Activated CD4-positive, alpha-beta T cell treated with anti-CD3 and anti-CD28 coated beads, Interleukin-2, amount 10 ng/mL, durations not matched to agents 24 days and 14 days (primary cell): ENCODE measurements at regions not wholly inside any gene's neighbourhood (a gene's known extent, or its start where the extent isn't known, plus 50 kb on each side); places are given as distances from the start of the nearest gene placed in this dataset.
A peak's percentile ranks its signal among the peaks of the same experiment; 100 is the strongest.

Experiments used
- DNase-seq: peaks from one replicate; pipeline ENCODE4 v3.0.0; 2022
- H3K27ac Mint-ChIP-seq: one replicate; pipeline ENCODE4 v1.8.0; 2022; ENCODE audit warnings: mild to moderate bottlenecking, mixed read lengths
- H3K27me3 Mint-ChIP-seq: one replicate; pipeline ENCODE4 v1.8.0; 2022; ENCODE audit warnings: mixed read lengths
- H3K36me3 Mint-ChIP-seq: one replicate; pipeline ENCODE4 v1.8.0; 2022; ENCODE audit warnings: low read depth, mild to moderate bottlenecking, mixed read lengths
- H3K4me1 Mint-ChIP-seq: one replicate; pipeline ENCODE4 v1.8.0; 2021; ENCODE audit warnings: mixed read lengths
- H3K4me3 Mint-ChIP-seq: one replicate; pipeline ENCODE4 v1.8.0; 2022; ENCODE audit warnings: mild to moderate bottlenecking, moderate library complexity, mixed read lengths
- H3K9me3 Mint-ChIP-seq: one replicate; pipeline ENCODE4 v1.8.0; 2021; ENCODE audit warnings: mixed read lengths
- intact Hi-C: fragments of 100-400 bp; cut with micrococcal nuclease; formaldehyde crosslinking; loops from one replicate; pipeline ENCODE4 v1.15.1; 2023

GRCh38 chr20:24096864-24097450 is 108.4 kb upstream of the GGTLC1 start:
- H3K27me3 Mint-ChIP-seq, result peaks cover 6% of the 10 kb centered on the region
- H3K4me1 Mint-ChIP-seq, result peaks cover 11% of the 10 kb centered on the region
- no peak for DNase-seq
- H3K4me3 Mint-ChIP-seq, result no peak overlapping the region
- H3K9me3 Mint-ChIP-seq, result no peaks in the 10 kb centered on the region
- no peak overlapping the region for H3K27ac Mint-ChIP-seq
- no peaks in the 10 kb centered on the region for H3K36me3 Mint-ChIP-seq
- intact Hi-C loops, result no loop called here

- Mint-ChIP-seq H3K36me3 (no peaks in the 10 kb centered on the region), H3K9me3 (no peaks in the 10 kb centered on the region), H3K4me1 (peaks cover 10% of the 10 kb centered on the region), H3K27me3 (peaks cover 6% of the 10 kb centered on the region), H3K4me3 (no peak overlapping the region), H3K27ac (no peak overlapping the region)
- intact Hi-C loops, result no loop called here
- no peak for DNase-seq
These were observed 107.7 kb upstream of the GGTLC1 start for GRCh38 chr20:24096264-24096663.

DNA sequence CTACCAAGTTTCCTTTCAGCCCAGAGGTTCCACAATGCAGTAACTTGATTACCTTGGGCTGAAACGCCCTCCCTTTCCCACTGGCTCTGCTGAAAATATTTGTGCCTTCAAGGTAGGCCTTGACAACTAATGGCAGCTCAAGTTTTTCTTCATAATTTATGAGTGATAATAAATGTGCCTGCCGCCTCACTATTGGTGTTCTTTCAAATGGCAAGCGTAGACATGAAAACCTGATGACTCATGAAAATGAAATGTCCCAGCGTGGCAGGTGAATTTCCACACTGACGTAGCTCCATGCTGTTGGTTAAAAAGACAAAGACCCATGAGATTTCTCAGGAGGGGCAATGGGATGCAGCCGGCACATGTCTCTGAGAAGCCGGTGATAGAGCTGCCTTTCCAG is 107.2 kb upstream of the GGTLC1 start:
- Mint-ChIP-seq H3K9me3 (no peaks in the 10 kb centered on the region), H3K27ac (no peak overlapping the region), H3K27me3 (peaks cover 6% of the 10 kb centered on the region), H3K4me1 (peaks cover 9% of the 10 kb centered on the region), H3K36me3 (no peaks in the 10 kb centered on the region), H3K4me3 (no peak overlapping the region)
- no peak for DNase-seq
- intact Hi-C loops, result no loop called here

DNA sequence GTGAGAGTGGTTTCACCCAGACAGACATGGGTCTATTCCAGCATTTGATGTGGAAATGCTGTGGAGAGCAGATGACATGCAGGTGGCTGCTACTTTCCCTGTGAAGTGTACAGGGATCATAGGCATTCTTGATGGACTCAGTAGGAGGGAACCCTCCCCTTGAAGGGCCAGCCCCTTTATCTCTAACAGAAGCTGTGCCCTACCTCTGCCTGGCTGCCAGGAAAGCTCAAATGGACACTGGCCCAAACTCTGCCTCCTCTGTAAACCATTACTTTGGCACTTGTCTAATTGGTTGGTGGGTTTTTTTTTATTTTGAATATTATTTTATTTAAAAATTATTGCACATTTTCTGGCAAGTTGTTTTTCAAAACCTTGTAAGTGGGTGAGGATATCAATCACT is 106.7 kb upstream of the GGTLC1 start:
- H3K4me3 Mint-ChIP-seq, result no peak overlapping the region

DNA sequence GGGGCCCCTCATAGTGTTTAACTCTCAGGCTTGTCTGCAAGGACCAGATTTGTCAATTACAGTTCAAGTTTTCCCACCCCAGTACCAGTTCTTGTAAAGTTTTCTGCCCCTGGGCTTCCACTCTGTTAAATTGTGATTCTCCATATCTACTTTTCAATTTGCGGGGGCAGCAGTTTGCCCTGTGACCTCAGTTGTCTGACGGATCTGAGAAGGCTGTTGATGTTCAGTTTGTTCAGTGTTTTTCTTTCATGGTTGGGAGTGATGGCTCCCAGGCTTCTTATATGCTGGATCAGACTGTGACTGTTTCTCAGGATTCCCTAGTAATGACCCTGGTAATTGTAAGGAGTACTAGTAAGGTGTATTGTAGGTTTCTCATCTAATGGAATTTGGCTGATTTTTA is 101.0 kb upstream of the GGTLC1 start:
- peaks cover 5% of the 10 kb centered on the region for H3K27me3 Mint-ChIP-seq
- no peak overlapping the region for H3K27ac Mint-ChIP-seq
- no peak overlapping the region for H3K4me3 Mint-ChIP-seq
- DNase-seq, result no peak
- no peaks in the 10 kb centered on the region for H3K4me1 Mint-ChIP-seq
- no peaks in the 10 kb centered on the region for H3K36me3 Mint-ChIP-seq
- intact Hi-C loops, result no loop called here
- no peaks in the 10 kb centered on the region for H3K9me3 Mint-ChIP-seq

More for the DNA sequence above, 106.7 kb upstream of the GGTLC1 start:
- Mint-ChIP-seq H3K9me3 (no peaks in the 10 kb centered on the region), H3K36me3 (no peaks in the 10 kb centered on the region), H3K27ac (no peak overlapping the region), H3K27me3 (peaks cover 6% of the 10 kb centered on the region), H3K4me1 (peaks cover 6% of the 10 kb centered on the region)
- intact Hi-C loops, result no loop called here
- DNase-seq, result no peak

DNA sequence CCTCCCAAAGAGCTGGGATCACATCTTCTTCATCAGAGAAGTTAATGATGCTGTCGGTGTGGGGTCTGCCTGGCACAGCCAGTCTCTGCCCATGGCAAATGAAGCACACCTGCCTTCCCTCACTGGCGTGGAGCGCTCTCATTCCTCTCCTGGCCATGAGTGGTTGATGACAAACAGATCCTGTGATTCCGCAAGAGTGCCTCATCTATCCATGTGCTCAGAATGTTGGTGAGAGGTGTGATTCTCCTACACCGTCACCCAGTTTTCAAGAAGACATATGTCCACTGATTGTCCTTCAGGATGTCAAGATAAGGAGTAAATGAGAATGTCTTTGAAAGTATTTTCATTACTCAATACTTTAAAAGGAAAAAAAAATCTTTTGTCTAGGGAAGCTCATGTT is 97.5 kb upstream of the GGTLC1 start:
- Mint-ChIP-seq H3K36me3 (no peaks in the 10 kb centered on the region), H3K27me3 (peaks cover 5% of the 10 kb centered on the region), H3K4me1 (no peaks in the 10 kb centered on the region), H3K27ac (no peak overlapping the region), H3K9me3 (no peaks in the 10 kb centered on the region), H3K4me3 (no peak overlapping the region)
- no peak for DNase-seq
- intact Hi-C loops, result no loop called here

DNA sequence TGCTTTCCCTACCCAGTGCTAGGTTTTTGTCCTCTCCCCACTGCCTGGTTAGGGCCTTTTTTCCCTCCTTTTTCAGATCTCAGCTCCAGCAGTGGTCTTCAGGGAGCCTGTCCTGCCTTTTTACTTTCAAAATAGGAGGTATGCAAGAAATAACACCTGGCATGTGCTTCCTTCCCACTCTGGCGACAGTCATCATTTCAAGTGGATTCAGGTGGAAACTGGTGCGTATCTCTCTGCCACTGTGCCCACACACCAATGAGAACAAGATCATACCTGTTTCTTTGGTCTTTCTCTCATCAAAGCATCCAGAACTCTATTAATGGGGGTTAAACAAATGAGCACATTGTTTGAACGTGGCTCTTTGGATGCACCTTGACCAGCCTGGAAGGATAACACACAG is 95.7 kb upstream of the GGTLC1 start:
- Mint-ChIP-seq H3K27ac (no peak overlapping the region), H3K4me3 (no peak overlapping the region), H3K4me1 (no peaks in the 10 kb centered on the region), H3K9me3 (no peaks in the 10 kb centered on the region), H3K27me3 (peaks cover 5% of the 10 kb centered on the region), H3K36me3 (no peaks in the 10 kb centered on the region)
- intact Hi-C loops, result no loop called here
- no peak for DNase-seq

DNA sequence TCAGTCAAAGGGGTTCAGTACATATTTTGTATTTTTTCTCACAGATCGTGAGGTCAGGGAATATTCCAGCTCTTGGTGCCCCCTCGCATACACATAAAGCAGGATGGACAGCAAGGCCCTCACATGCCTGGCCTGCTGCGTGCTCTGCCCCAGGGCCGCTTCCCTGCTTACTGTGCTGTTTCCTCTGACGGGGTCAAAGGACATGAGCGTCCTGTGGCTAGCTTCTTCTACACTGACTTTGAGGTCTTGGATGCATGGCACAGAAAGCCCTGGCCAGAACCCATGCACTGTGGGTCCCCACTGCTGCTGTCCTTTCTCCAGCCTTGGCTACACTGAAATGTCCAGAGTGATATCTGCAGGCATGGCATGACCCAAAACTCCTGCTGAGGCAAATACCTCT is 92.5 kb upstream of the GGTLC1 start:
- H3K4me3 Mint-ChIP-seq, result no peak overlapping the region
- no peak overlapping the region for H3K27ac Mint-ChIP-seq
- DNase-seq, result no peak
- H3K9me3 Mint-ChIP-seq, result no peaks in the 10 kb centered on the region
- intact Hi-C loops, result no loop called here
- H3K4me1 Mint-ChIP-seq, result no peaks in the 10 kb centered on the region
- H3K27me3 Mint-ChIP-seq, result peaks cover 2% of the 10 kb centered on the region
- no peaks in the 10 kb centered on the region for H3K36me3 Mint-ChIP-seq

- H3K4me3 Mint-ChIP-seq, result no peak overlapping the region
- H3K36me3 Mint-ChIP-seq, result no peaks in the 10 kb centered on the region
- no peaks in the 10 kb centered on the region for H3K4me1 Mint-ChIP-seq
- H3K27ac Mint-ChIP-seq, result no peak overlapping the region
- DNase-seq, result no peak
- intact Hi-C loops, result no loop called here
- peaks cover 2% of the 10 kb centered on the region for H3K27me3 Mint-ChIP-seq
- H3K9me3 Mint-ChIP-seq, result no peaks in the 10 kb centered on the region
These were observed 91.3 kb upstream of the GGTLC1 start for GRCh38 chr20:24079661-24080412.

DNA sequence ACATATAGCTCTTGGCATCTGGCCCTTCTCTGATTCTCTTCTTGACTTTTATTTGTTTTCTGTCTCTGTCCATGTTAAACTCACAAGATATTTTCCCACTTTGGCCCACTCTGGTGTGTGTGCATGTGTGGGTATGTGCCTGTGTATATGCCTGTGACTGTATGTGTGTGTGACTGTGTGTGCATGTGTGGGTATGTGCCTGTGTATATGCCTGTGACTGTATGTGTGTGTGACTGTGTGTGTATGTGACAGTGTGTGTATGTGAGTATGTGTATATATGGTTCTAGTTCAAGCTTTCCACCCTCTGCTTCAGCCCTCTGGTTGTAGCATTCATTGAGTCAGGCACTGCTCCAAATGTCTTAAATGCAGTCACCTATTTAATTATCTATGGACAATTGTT is 88.6 kb upstream of the GGTLC1 start:
- Mint-ChIP-seq H3K9me3 (peaks cover 2% of the 10 kb centered on the region), H3K27ac (no peak overlapping the region), H3K4me3 (no peak overlapping the region), H3K27me3 (no peaks in the 10 kb centered on the region), H3K36me3 (no peaks in the 10 kb centered on the region), H3K4me1 (no peaks in the 10 kb centered on the region)
- no peak for DNase-seq
- intact Hi-C loops, result no loop called here

DNA sequence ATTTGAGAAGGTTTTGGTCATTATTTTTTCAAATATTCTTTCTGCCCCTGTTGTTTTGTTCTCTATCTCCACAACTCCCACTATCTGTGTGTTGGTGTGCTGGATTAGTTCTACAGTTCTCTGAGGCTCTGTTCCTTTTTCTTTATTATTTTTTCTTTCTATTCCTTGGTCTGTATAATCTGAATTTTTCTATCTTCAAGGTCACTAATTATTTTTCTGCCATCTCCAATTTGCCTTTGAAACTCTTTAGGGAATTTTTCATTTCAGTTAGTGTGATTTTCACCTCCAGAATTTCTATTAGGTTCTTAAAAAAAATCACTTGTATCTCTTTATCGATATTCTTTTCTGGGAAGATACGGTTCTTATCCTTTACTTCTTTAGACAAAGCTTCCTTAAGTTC is 82.1 kb upstream of the GGTLC1 start:
- Mint-ChIP-seq H3K4me1 (peaks cover 8% of the 10 kb centered on the region), H3K36me3 (peaks cover 3% of the 10 kb centered on the region), H3K4me3 (no peak overlapping the region), H3K9me3 (peaks cover 25% of the 10 kb centered on the region), H3K27ac (no peak overlapping the region), H3K27me3 (no peaks in the 10 kb centered on the region)
- intact Hi-C loops, result no loop called here
- DNase-seq, result no peak

DNA sequence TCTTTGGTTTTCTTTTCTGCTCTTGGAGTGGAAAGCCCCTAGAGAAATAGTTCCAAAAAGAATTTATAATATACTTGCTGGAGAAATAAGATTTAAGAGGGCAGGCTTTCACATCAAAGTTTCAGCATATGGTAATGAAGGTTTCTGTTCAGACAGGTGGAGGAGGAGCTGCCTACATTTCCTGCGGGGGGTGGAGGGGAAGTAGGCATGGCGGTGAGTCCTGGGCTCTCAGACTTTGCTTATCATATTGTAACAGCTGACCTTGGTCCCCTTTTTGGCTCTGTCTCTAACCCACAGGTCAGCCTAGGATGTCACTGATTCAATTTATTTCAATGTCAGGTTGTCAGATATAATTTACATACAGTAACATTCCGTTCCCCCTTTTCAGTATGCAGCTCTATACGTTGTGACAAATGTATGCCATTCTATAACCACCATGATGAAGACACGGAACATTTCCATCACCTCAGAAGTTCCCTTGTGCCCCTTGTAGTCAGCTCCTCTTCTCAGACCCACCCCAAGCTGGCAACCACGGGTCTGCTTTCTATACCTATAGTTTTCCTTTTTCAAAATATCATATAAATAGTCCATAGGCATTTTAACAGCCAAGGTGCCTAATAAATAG is 77.6 kb upstream of the GGTLC1 start:
- peak; percentile 69 for DNase-seq
- peaks cover 9% of the 10 kb centered on the region for H3K4me1 Mint-ChIP-seq
- H3K27ac Mint-ChIP-seq, result no peak overlapping the region
- peaks cover 14% of the 10 kb centered on the region for H3K9me3 Mint-ChIP-seq
- intact Hi-C loops, result loop anchor here (1.0 kb wide), 1 partner anchor 21 kb away; no protein-coding TSS in a partner anchor
- peaks cover 3% of the 10 kb centered on the region for H3K36me3 Mint-ChIP-seq
- H3K4me3 Mint-ChIP-seq, result peak overlapping the region; percentile 61
- H3K27me3 Mint-ChIP-seq, result peaks cover 2% of the 10 kb centered on the region

DNA sequence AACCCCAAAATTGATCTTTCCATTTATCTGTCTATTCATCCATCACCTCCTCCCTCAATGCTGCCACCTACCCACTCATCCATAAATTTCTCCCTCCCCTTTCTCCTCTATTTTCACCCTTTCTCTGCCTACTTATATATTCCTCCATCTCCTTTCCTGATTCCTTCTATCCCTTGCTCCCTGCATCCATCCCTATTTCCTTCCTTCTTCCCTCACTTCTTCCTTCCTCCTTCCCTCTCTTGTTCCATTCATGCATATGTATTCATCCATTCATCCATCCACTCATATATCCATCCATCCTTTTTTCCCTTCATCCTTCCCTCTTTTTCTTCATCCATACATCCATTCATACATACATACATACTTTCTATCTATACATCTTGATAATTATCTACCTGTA is 76.3 kb upstream of the GGTLC1 start:
- peaks cover 13% of the 10 kb centered on the region for H3K9me3 Mint-ChIP-seq
- intact Hi-C loops, result no loop called here
- no peak for DNase-seq
- H3K27me3 Mint-ChIP-seq, result peaks cover 2% of the 10 kb centered on the region
- H3K36me3 Mint-ChIP-seq, result no peaks in the 10 kb centered on the region
- no peak overlapping the region for H3K4me3 Mint-ChIP-seq
- peaks cover 9% of the 10 kb centered on the region for H3K4me1 Mint-ChIP-seq
- no peak overlapping the region for H3K27ac Mint-ChIP-seq

DNA sequence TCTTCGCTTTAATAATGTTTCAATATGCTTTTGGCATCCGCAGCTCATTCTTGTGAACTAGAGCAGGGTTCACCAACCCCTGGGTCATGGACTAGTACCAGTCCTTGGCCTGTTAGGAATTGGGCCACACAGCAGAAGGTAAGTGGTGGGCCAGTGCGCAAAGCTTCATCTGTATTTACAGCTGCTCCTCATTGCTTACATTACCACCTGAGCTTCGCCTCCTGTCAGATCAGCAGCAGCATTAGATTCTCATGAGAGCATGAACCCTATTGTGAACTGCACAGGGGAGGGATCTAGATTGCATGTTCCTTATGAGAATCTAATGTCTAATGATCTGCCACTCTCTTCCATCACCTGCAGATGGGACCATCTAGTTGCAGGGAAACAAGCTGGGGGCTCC is 75.5 kb upstream of the GGTLC1 start:
- intact Hi-C loops, result no loop called here

More for the DNA sequence above, 75.5 kb upstream of the GGTLC1 start:
- peaks cover 13% of the 10 kb centered on the region for H3K9me3 Mint-ChIP-seq
- DNase-seq, result no peak
- H3K27ac Mint-ChIP-seq, result no peak overlapping the region
- H3K27me3 Mint-ChIP-seq, result peaks cover 2% of the 10 kb centered on the region
- no peaks in the 10 kb centered on the region for H3K36me3 Mint-ChIP-seq
- peaks cover 9% of the 10 kb centered on the region for H3K4me1 Mint-ChIP-seq
- no peak overlapping the region for H3K4me3 Mint-ChIP-seq
